Right lung (tissue), 2 donors: ENCODE measurements at regions not wholly inside any gene's neighbourhood (a gene's known extent, or its start where the extent isn't known, plus 50 kb on each side); places are given as distances from the start of the nearest gene placed in this dataset.

Source experiments
- DNase-seq, 2 donors: peaks; one replicate each; pipeline ENCODE4 v3.0.0-alpha.2; 2013

DNA sequence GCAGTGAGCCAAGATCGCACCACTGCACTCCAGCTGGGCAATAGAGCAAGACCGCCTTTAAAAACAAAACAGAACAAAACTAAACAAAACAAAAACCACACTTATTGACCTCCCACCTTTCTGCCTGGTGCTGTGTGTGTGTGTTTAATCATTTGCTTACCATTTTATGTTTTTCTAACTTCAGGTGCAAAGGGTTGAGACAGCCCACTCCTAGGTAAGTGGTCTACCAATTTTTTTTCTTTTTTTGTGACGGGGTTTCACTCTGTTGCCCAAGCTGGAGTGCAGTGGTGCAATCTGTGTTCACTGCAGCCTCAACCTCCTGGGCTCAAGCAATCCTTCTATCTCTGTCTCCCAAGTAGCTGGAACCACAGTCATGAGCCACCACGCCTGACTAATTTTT is 65.8 kb downstream of the SALL1 start:
- no peak for DNase-seq

DNA sequence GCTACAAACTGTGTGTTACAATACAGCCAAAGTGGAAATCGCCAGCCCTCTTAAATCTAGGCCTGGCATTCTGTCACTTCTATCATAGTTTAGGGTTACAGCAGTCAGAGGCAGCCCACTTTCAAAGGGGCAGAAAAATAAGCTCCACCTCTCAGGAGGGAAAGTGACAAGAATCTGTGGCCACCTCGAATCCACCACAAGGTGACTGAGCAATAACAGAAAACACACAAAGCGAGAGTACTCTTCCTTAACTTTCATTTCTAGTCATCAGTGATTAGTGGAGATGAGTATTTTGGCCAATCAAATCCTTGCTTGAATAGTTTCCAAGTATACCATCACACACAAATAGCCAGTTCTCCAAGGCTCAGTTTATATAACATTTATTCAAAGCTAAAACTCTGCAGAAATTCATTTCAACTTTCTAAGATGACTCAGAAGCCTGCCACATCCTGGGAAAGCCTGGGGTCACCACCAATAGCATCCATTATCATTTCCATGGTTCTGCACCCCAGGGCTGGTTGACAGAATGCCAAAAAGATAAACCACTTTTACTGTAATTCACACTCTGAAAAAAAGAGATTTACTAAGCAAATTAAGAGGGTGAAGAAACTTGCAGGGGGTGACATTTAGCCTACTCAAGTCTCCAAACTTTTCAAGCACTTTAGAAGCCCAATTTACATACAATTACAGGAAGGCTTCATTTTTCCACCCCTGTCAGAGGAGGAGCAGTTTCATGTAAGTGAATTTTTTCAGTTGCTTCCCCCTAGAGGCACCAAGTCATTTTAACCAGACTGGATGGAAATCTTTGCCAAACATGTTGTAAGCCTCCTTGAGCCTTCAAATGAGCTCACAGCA is 66.8 kb downstream of the SALL1 start:
- no peak for DNase-seq

DNA sequence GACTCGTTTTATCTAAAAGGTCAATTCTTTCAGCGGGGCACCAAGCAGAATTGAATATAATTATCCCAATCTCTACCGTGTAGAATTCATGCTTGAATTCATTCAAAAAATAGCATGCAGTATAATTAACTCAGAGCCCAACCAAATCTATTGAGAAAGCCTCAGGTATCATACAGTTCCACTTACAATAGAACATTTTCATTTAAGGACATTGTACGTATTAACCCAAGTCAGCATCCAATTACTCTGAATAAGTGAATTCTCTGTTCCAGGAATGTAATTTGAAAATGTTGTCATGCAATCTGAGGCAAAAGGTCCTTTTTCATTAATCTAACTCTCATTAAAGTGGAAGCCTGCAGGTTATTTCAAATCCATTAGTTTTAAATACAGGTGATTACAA is 78.5 kb downstream of the SALL1 start:
- no peak for DNase-seq

DNA sequence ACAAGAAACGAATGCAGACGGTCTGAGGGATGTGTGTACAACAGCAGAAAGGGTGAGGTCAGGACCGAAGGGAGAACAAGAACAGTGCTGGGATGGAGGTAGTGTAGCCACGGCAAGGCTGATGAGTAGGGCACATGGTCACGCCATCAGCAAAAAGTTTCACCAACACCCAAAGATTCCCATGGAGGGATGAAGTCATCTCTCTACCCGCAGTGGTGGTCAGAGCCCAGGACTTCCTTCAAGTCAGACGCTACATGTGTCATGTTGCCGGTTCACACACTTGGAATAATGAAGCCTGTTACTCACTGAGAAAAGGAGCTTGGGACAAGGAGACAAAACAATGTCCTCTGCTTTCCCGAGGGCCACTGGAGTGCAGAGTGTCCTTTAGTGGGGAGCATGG is 79.7 kb downstream of the SALL1 start:
- no peak for DNase-seq

DNA sequence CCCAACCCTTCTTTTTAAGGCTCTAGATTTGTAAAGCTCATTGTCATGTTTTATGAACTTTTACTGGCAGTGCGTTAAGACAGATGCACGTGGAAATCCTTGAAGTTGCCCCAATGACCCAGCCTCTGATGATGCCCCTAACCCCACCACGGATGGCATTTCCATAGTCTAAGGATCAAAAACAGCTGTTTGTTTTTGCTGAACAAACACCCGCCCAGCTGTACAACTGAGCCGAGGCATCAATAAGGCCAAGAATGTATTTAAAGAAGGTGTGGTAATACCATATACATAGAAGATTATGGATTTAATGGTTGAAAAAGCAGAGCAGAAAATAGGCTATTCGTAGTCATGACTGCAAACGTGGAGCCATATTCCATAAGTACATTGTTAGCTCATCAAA is 83.7 kb downstream of the SALL1 start:
- DNase-seq = no peak

DNA sequence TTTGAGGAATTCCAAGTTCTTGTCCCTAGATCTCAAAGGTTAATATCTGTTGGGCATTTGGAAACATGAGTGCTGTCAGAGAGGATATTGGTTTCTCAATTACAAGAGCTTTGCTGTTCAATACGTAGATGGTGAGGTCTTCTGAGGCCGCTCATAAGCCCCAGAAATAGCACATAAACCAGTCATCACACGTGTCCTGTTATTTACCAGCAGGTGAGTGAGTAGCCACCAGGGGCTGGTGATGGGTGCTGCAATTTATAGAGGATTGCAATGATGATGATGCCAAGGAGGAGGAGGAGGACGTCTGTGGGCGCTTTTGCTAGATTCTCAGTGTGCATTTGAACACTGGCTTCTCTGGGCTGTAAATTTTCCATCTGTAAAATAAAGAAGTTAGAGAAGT is 89.0 kb downstream of the SALL1 start:
- DNase-seq = no peak

DNA sequence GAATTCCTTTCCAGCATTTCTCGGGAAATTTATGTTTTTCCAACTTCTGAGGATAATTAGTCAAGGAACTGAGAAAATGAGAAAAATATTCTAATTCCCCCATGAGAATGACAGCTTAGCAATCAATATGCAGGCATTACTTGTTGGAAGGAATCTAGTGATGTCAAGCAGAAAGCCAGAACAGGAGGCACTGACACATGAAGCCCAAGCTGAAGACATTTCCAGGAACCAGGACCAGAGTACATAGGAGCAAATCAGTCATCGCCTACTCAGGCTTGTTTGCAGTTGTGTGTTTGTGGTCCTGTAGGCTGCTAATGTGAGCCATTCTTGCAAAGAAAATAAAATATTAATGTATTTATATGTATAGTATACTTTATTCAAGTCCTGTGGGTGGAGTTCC is 89.7 kb downstream of the SALL1 start:
- no peak for DNase-seq

DNA sequence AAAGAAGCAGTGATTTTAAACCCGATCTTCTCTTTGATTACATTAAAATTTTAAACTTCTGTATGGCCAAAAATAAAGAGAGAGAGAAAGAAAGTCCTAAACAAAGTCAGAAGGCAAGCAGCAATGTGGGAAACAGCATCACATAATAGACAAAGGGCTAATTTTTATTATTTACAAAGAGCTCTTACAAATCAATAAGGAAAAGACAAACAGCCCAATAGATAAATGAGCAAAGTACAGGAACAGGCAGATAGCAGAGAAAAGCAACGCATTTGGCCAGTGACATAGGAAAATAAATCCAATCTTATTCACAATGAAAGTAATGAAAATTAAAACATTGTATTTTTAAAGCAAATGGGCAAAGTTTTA is 93.1 kb downstream of the SALL1 start:
- DNase-seq = no peak

DNA sequence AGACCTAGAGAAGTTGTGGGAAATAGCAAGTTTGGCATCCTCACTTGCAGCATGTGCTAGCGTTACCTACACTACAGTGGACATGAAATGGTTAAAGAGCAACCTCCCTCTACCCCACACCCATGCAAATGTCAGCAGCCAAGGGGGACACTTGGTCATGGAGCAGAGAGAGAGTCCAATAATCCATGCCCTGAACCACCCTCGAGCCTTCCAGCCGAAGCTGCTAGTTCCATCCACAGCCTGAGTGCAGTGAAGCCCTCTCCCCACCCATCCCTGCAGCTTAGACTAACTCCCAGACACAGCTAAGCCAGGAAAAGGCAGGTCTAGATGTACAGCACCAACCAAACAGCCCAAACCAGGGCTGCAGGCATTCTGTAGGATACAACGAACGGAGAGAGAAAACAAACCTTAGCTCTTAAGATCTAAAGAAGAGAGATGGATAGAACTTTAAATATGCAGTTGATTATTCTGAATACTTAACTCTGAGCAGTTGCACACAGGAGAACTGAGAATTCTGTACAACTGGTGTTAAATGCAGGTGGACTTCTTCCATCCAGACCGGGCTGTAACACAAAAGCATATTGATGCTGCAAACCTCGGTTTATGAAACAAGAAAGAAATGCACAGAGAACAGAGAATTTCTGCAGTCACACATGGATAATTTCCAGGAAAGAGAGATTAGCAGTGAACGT is 93.8 kb downstream of the SALL1 start:
- DNase-seq = no peak

DNA sequence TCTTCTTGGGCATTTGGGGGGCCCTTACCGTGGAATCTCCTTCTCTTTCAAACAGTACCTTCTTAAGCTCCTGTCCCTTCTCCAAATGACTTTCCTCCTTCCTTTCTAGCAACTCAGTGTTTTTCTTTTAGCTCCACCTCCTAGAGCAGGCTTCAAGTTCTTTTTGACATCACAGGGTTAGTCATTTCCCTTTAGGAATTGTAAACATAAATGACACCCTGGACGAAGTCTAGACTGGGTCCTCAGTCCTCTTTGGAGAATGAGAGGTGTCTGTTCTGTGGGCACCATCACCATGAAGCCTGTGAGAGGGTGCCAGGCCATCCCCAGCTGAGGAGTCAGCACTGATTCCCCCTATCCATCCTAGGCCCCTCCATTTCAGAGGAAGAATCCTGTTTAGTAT is 94.7 kb downstream of the SALL1 start:
- no peak for DNase-seq

DNA sequence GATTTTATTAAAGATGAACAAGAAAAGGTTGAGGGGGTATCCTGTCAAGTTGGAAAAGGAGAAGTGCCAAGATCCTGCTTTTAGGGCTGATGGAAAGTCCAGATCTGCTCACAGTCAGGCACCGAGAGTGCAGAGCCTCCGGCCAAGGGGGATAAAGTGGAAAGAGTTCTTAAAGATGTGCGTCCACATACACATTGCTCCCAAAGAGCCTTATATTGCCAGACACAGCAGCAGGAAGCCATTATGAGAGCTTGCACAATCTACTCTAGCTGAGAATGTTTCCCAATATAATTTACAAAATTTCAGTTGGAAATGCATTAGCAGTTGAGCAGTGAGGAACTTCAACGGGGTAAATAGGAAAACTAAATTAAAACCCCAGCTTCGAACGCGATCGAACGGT is 95.6 kb downstream of the SALL1 start:
- peak in 1 of 2 donors; percentile 40 for DNase-seq

DNA sequence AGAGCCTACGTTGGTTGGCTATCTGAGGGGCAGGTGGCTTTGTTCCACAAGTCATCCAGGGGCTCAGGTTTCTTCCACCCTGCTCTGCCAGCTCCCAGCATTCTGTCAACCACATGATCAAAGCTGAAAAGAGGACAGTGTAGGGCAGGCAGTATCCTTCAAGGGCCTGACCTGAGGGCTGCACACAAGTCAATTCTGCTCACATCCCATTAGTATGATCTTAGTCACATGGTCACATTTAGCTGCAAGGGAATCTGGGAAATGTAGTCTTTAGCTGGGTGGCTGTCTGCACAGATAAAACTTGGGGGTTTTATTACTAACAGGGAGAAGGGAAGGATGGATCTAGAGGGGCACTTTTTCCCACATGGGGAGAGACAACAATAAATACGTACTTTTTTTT is 97.3 kb downstream of the SALL1 start:
- no peak for DNase-seq

DNA sequence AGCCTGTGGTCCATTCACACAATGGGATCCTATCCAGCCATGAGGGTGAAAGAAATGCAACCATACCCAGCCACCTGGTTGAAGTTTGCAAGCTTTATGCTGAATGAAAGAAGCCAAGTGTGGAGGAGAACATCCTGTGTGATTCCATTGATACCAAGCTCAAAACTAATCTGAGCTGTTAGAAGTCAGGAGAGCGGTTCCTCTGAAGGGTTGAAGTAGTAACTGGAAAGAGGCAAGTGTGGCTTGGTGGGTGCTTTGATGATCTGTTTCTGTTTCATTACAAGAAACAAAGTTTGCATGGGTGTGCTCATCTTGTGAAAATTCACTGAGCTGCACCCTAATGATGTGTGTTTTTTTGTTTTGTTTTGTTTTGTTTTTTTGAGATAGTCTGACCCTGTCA is 99.4 kb downstream of the SALL1 start:
- no peak for DNase-seq

DNA sequence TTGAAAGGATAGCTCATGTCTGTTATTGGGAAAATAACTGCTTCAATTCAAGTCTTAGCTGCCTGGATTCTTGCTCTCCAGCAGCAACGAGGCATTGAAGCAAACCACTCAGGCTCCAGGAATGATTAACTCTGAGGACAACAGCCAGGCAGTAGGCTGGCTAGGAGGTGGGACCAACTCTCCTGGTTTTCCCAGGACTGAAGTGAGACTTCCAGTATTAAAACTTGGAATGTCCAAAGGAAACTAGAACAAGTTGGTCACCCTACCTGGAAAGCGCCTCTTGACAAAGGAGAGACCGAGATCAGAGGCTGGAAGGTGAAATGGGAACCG is 100.7 kb downstream of the SALL1 start:
- no peak for DNase-seq

DNA sequence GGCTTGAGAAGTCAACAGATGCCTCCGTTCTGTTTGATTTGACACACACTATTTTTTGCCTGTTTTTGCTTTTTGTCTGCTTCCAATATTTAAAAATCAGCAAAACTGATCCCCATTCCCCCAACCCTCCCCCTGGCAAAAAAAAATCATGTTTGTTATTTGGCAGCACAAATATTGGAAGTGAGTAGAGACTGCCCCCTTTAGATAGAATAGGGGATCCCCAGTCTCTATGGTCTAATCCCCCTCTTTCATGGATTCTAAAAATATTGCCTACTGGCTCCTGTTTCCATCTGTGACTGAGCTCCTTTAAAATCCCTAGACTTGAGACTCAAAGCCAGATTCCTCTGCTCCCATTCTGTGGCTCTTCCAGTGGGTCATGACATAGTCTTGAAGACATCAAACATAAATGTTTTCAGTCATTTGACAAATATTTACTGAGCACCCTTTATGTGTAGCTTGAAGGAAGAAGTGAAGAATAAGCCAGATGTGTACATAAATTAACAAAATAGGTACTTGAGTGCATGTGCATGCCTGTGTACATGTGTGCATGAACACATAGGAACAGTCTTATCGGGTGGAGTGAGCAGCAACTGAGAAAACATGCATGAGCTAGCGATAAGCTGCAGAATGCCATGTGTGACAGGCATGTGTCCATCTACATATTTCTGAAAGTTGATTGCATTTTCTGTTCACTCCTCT is 101.2 kb downstream of the SALL1 start:
- DNase-seq = no peak

DNA sequence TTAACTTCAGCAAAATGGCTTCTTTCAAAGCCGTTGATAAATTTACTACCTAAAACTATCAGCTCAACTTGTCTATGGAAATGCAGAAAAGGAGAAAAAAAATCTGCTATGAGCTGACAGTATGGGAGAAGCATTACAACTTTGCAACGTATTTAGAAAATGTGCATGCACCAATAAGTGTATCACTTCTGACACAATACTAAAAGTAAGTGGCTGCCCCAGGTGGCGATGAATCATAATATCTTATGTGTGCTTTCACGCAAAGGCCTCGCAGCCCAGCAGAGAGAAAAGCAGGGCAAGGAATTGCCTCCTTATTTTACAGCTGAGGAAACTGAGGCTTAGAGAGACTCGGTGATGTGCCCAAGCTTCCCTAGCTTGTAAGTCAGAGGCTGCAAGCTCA is 101.8 kb downstream of the SALL1 start:
- no peak for DNase-seq

DNA sequence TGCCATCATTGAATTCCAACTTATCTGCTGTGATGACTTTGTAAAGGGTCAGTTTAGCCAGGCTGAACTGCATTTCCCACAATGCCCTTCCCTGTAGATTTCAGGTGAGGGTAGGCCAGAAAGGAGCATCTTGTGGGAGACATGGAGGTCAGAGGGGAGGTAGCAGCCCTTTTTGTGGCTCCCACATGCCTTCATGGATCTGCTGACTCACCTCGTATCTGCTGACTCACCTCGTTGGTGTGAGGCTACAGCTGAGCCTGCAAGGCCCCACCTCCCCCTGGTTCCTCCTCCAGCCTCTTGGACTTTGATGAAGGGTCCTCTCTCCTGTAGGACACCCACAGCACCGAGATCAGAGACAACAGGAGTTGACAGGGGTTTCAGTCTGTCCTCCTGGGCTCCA is 102.5 kb downstream of the SALL1 start:
- no peak for DNase-seq

DNA sequence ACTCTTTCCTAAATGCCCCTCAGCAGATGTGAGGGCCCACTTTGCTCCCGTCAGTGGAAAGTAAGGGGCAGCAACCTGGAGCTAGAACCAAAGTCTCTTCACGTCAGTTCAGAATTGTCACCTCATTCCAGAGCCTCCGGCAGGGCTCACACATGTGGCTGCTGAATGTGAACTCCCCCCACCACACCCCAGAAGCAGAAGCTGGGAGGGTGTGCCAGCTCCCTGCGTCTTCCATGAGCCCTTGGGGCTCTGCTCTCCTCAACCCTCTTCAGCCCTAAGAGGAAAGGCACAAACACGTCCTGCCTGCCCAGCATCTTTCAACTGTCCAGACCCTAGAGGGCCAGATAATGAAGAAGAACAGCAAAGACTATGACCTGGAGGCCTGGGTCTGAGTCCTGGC is 105.3 kb downstream of the SALL1 start:
- no peak for DNase-seq

DNA sequence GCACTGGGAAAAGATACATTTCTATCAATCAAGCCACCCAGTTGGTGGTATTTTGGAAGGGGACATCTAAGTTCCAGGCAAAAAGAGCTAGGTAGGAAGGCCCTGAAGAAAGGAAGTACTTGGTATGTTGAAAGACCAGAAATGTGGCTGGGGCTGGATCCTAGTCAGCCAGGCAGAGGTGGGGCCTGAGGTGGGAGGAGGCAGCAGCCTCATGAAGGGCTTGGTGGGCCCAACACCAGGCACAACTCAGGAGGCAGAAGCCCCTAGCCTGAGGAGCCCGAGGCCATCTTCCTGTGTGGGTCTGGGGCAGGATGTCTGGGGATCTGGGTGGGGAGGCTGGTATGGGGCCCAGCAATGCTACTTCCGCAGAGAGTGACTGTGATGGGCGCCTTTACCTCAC is 105.9 kb downstream of the SALL1 start:
- DNase-seq = no peak

DNA sequence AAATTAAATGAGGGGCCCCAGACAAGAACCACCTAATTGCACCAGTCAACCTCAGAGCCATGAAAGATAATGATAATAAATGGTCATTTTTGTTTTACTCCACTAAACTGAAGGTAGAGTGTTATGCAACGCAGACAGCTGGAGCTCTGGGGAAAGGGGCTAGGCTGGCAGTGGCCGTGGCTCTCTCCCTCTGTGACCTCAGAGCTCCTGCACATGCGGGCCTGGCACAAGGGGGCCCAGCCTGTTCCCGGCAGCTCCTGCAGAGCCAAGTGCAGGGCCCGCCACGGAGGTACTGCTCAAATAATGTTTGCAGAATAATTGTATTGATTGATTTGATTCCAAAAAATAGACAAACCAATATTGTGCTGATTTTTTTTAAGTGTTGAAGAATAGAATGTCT is 109.5 kb downstream of the SALL1 start:
- DNase-seq = no peak

DNA sequence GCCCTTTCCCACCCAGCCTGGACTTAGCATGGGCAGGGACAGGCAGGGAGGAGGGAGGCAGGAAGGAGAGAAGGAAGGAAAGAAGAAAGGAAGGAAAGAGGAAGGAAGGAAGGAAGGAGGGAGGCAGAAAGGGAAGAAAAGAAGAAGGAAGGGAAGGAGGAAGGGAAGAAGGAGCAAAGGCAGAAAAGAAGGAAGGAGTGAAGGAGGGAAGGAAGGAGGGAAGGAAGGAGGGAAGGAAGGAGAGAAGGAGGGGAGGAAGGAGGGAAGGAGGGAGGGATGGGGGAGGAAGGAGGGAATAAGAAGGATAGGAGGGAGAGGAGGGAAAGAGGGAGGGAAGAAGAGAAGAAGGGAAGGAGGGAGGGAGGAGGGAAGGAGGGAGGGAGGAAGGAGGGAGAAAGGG is 110.4 kb downstream of the SALL1 start:
- no peak for DNase-seq

DNA sequence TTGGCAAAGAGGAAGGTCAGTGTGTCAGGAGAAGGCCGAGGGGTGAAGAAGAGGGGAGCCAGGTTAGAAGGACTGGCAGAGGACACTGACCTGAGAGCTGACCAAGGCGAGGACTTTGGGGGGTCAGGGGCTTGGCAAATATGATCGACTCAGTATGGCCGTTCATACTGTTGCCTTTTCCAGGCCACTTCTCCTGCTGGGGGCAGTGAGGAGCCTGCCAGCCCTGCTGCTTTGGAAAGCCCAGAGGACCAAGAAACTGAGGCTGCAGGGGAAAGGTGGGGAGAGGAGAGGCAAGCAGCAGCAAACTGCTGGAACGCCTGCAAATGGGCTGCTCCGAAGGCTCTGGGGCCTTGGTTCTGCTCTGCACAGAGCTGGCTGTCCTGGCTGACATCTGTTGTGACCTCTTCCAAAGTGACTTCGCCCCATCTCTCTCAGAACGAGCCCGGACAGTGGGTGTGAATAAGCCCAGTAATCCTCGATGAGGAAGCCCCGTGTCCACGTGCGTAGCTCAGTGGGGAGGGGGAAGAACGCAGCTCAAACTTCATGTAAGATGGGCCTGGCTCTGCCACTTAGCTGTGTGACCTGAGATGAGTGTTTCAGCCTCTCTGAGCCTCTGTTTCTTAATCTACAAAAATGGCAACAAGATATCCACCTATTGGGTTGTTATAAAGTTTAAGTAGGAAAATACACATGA is 111.3 kb downstream of the SALL1 start:
- DNase-seq = no peak

DNA sequence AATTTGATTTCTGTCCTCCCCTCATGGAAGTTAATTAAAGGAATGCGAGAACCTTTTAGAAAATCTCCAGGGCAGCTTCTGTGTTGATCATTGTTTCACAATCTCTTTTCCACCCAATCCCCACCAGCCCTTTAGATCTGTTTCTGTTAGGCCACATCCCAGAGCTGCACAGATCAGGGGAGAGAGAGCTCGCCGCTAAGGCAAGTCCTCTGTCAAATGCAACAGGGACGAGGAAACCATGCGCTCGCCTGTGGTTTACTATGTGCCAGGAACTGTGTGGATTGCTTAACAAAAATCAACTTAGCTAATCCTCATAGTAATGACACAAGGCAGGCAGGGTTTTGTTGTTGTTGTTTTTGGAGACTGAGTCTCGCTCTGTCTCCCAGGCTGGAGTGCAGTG is 115.4 kb downstream of the SALL1 start:
- DNase-seq = no peak
